ENCODE measurements at regions not wholly inside any gene's neighbourhood (a gene's known extent, or its start where the extent isn't known, plus 50 kb on each side); places are given as distances from the start of the nearest gene placed in this dataset.

DNA sequence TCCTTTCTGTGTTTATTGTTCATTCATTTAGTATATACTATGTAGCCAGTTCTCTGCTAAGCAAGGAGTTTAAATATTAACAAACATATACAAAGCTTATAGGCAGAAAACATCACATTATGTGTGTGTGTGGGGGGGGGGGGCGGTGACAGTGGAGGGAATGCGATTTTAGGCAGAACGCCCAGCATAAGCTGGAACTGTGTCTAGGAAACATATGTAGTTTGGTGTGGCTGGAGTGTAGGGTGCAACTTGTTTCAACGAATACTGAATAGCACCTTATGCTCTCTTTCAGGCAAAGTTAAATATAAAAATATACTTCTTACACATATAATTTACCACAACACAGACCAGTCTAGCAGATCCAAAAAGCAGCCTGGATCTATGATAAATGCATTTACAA is 980.6 kb downstream of the SLC6A15 start:
- TF ChIP-seq FOSB (CRISPR knock-in tag; IDR thresholded peaks at IDR 0.05) = no peak
- TF ChIP-seq, protein P1, sequence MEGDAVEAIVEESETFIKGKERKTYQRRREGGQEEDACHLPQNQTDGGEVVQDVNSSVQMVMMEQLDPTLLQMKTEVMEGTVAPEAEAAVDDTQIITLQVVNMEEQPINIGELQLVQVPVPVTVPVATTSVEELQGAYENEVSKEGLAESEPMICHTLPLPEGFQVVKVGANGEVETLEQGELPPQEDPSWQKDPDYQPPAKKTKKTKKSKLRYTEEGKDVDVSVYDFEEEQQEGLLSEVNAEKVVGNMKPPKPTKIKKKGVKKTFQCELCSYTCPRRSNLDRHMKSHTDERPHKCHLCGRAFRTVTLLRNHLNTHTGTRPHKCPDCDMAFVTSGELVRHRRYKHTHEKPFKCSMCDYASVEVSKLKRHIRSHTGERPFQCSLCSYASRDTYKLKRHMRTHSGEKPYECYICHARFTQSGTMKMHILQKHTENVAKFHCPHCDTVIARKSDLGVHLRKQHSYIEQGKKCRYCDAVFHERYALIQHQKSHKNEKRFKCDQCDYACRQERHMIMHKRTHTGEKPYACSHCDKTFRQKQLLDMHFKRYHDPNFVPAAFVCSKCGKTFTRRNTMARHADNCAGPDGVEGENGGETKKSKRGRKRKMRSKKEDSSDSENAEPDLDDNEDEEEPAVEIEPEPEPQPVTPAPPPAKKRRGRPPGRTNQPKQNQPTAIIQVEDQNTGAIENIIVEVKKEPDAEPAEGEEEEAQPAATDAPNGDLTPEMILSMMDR (IDR thresholded peaks at IDR 0.05) = no peak

Data from A549 (cell line).